ENCODE measurements at regions not wholly inside any gene's neighbourhood (a gene's known extent, or its start where the extent isn't known, plus 50 kb on each side); places are given as distances from the start of the nearest gene placed in this dataset.
"Not testable (repeated sequence)": the region's sequence is repeated elsewhere in the genome, so short reads cannot be mapped to it uniquely, and the experiment has no call there.

DNA sequence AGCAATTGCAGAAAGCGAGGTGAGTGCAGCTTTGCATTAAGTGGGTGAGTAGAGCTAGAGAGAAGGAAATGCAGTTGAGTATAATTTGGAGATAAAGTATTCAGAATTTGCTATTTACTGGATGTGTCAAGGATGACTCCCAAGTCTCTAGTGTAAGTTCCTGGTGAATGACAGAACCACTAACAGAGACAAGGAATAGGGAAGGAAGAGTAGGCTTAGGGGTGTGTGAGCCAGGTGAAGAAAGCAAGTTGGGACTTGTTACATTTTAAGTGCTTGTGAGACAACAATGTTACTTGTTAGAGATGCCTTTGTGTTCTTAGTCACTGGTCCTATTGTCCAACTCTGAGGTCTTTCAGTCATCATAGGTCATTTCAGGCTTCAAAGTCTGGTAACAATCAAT, 70.8 kb downstream of the TBC1D26 start:
- not testable (repeated sequence) for DNase-seq

- not testable (repeated sequence) for DNase-seq
Observed at GRCh38 chr17:15806825-15807224, 74.7 kb downstream of the TBC1D26 start.

DNA sequence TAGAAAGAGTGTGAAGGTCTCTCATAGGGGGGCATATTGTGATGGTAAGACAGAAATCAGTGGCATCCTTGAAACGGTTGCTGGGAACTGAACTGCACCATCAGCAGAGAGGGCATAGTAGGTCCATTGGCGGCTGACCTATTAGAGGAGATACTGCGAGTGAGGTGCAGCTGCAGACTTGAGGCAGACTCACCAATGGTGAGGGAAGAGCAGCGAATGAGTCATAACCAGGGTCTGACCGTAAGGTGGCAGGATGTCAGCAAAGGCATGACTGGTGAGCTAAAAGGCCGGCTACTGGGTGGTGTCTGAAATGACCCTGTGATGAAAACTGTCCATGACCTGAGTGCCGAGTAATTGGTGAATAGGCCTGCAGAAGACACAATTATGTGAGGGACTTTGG, 81.3 kb downstream of the TBC1D26 start:
- DNase-seq, result not testable (repeated sequence)

- DNase-seq, result not testable (repeated sequence)
Observed at GRCh38 chr17:15814003-15814402, 81.9 kb downstream of the TBC1D26 start.

GRCh38 chr17:15817861-15818260, 85.8 kb downstream of the TBC1D26 start:
- DNase-seq, result not testable (repeated sequence)

DNA sequence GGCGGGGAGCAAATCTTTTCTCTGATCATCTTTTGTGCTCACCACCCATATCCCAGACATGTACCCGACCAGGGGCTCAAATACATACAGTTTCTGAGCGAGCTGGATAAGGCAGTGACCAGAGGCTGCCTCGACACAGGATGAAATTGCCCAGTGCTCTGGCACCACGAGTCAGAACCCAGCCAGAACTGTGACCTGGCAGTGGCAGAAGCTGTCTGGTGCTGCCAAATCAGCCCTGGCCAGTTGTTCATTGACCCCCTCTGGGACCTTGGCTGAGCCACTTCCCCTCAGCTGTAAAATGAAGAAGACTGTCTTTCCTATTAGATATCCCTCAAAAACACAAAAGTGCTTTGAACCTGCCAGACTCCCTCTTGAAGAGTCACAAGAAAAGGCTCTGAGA, 90.2 kb downstream of the TBC1D26 start:
- not testable (repeated sequence) for DNase-seq

- DNase-seq, result peak in 12 of 14 donors; percentile 2 to 66 (median 50)
Observed at GRCh38 chr17:15828727-15829314, 96.7 kb downstream of the TBC1D26 start.

DNA sequence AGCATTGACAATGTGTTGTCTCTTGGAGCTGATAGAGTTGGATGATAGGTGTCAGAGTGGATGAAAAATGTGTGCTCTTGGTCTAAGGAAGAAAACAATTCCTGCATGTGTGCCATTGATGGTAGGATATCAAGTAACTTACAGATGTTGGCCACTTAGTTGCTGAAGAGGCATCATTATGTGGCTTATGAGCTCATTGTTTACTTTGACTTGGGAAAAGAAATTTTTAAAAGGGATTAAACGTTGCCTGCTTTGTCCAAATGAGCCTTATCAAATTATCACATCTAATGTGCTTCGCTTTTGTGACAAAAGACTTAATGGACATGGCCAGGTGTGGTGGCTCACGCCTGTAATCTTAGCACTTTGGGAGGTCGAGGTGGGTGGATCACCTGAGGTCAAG, 98.1 kb downstream of the TBC1D26 start:
- DNase-seq, result not testable (repeated sequence)

- DNase-seq, result not testable (repeated sequence)
Observed at GRCh38 chr17:15831182-15831581, 99.1 kb downstream of the TBC1D26 start.

DNA sequence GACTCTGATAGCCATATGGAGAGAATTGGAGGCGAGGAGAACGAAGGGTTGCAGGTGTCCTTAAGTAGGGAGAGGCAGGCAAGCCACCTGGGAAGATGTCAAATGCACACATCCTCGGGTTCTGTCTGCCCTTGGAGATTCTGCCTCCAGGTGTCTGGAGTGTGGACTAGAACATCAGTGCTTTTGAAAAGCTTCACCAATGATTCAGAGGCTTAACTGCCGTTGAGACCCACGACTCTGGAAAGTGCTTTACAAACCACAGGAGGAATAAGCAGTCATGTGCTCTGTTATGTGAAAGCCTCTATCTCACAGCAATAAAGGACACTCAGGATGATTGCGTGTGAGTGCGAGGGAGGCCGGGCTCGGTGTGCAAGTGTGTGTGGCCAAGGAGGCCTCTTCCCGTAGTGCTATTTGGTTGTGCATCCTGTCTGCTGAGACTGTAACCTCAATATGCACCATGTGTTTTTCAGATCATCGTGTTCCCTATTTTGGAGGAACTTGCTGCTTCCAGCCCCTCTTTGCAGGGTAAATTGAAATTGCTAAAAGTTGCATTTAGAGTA, 100.9 kb downstream of the TBC1D26 start:
- not testable (repeated sequence) for DNase-seq

GRCh38 chr17:15833890-15834289, 101.8 kb downstream of the TBC1D26 start:
- DNase-seq, result not testable (repeated sequence)

DNA sequence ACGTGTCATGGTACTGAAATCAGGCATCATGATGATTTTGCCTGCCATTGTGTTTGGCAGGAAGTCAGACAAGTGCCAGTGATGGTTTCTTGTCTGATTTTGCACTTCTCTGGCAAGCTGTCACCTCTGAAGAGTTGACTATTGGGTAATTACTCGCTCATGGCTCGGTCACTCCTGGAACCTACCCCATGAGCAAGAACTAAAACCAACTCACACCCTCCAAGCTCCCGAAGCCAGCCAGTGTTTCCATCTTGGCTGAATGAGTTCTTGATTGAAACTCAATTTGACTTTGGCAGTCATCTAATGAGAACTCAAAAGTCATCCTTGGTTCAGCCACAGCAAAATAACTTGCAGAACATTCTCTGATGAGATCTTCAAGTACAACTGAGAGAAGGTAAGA, 103.4 kb downstream of the TBC1D26 start:
- not testable (repeated sequence) for DNase-seq

DNA sequence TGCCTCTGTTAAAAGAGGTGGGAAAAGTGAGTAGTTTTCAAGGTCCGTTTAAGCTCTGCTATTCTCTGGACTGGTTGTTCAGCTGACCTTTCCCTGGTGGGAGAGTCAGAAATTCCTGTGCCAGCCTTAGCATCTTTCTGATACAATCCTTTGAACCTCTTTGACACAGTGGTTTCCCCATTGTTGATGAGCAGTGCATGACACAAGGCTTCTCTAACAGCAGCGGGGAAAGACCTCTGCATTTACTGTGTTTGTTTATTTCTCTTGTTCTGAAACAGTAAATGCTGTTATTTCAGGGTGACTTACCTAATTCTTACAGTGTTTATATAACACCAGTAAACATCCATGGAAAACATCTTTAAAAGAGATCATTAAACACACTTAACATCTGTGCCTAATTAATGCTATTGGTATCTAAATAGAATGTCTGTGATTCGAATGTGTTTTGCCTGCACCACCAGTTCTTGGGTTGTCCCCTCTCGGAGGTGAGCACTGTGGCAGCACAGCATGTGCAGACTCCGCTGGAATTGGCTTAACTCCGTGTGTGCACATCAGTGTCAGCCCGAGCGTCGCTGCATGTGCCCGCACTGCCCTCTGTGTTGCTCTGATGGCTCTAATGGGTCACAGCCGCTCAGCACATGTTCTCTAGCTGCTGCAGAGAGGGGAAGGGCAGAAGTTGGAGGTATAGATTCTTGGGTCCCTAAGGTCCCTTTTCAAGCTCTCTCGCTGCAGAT, 104.3 kb downstream of the TBC1D26 start:
- not testable (repeated sequence) for DNase-seq

DNA sequence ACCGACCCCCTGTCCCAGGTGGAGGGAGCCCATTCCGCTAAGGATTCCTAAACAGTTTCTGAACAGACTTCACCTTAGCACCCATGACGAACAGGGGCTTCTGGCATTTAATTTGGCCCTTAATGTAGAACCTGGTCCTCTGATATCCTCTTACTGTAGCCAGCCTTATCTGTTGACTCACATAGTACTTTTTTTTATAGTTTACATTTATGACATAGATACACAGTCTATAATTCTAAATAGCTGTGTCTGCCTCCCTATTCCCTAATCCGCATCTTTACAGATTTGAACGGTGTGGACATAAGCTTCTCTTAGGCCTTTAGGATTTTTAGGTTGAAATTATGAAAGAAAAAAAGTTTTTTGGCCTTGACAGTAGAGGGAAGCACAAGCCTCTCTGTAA, 104.9 kb downstream of the TBC1D26 start:
- not testable (repeated sequence) for DNase-seq

DNA sequence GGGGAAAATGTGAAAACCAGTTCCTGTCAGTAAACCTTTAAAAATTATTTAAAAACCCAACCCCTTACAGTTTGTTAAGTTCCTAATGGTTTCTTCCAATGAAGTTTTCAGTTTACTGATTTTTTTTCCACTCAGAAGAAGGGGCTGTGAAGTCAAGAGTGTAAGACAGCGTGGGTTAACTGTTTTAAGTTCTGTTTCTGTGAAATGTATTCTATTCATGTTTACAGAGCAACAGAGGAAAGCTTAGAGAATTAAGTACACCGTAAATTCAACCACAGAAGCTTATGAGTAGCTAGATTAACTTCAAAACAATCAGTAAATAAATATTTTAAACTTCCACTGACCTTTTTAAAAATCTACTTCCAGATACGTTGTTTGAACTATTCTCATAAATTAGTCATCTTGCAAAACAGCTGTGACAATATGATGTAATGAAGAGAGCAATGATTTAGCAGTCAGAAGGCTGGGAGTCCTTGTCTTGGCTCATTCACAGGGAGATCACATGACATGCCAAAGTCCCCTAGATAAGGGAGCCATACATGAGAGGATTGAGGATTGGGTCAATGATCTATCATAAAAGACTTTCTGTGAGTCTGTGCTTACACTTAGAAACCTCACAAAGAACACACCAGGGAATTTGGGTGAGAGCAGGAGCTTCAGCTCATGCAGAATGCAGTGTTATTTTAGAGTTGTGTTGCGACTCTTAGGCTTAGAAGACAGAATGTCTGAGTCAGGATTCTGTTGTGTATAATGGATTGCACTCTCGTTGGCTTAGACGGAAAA, 97.3 kb upstream of the ADORA2B start:
- DNase-seq, result not testable (repeated sequence)

DNA sequence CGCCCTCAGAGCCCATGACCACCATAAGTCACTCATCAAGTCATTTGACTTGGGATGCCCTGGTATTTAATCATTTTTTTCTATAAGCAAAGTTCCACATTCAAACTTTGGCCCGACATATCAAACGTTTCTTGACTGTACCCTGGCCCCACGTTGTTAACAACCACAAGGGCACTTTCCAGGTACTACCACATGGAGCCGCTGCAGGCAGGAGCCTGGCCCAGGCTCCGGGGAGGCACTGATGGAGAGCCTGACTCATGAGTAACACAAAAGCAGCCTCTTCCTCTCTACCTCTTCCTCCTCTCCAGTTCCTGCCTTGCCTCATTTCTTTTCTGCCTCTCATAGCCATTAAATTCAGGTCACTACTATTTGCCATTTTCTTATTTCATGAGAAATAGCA, 95.9 kb upstream of the ADORA2B start:
- DNase-seq, result not testable (repeated sequence)

DNA sequence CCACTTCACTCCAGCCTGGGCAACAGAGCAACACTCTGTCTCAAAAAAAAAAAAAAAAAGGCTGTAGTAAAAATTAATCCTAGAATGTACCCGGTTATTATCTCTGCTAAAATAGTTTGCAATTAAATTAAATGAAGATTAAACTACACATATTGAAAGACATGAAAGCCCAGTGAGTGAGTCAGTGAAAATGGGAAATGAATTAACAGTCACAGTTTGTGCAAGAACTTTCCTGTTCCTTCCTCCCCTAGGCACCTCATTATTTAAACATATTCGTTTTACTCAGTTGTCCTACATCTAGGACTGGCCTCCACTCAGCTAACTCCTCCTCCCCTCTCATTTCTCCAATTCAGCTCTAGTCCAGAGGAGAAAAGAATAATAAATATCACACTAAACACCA, 94.9 kb upstream of the ADORA2B start:
- DNase-seq, result not testable (repeated sequence)

DNA sequence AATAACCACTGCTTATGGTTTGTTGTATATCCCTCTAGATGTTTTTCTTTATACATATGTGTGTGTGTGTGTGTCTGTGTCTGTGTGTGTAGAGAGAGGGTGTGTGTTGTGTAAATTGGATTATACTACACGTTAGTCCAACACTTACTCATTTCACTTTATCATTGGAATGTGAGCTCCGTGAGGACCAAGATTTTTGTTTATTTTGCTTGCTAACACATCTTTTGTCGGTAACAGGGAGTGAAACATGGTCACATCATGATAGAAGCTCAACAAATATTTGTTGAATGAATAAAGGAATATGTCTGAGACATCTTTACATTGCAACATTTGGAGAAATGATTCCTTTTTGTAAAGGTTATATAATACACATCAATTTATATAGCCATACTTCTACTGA, 94.2 kb upstream of the ADORA2B start:
- DNase-seq, result not testable (repeated sequence)

- not testable (repeated sequence) for DNase-seq
Observed at GRCh38 chr17:15852863-15853262, 92.1 kb upstream of the ADORA2B start.

DNA sequence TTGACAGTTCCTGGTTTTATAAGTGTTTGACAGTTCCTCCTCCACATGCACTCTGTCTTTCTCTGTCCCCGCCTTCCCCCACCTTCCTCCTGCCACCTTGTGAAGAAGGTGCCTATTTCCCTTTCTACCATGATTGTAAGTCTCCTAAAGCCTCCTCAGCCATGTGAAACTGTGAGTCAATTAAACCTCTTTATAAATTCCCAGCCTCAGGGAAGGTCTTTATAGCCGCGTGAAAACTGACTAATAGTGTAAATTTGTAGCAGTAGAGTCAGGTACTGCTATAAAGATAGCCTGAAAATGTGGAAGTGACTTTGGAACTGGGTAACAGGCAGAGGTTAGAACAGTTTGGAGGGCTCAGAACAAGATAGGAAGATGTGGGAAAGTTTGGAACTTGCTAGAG, 88.7 kb upstream of the ADORA2B start:
- not testable (repeated sequence) for DNase-seq

DNA sequence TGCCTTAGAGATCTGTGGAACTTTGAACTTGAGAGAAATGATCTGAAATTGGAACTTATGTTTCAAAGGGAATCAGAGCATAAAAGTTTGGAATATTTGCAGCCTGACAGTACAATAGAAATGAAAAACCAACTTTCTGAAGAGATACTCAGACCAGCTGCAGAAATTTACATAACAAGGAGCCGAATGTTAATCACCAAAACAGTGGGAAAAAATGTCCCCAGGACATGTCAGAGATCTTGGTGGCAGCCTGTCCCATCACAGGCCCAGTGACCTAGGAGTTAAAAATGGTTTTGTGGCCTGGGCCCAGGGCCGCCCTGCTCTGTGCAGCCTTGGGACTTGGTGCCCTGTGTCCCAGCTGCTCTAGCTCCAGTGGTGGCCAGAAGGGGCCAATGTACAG, 88.2 kb upstream of the ADORA2B start:
- not testable (repeated sequence) for DNase-seq

- not testable (repeated sequence) for DNase-seq
Observed at GRCh38 chr17:15858082-15858481, 86.8 kb upstream of the ADORA2B start.

DNA sequence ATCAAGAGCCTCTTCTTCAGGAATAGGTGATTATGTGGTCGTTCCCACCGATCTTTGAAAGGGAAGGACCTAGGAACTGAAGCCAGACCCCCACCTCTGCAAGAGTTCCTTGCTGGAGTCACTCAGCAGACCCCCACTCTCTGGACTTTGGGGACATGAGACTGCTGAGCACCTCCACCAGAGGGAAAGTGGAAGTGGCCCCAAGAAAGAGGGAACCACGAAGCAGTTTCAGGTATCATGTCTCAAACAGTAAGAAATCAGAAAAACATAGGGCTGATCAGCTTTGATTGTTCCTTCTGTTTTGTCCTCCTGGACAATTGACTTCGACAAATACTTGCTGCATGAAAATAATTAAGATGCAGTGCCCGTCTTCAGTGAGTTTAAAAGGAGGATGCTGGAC, 84.2 kb upstream of the ADORA2B start:
- not testable (repeated sequence) for DNase-seq
